PFSK-1 (cell line): ENCODE measurements at regions not wholly inside any gene's neighbourhood (a gene's known extent, or its start where the extent isn't known, plus 50 kb on each side); places are given as distances from the start of the nearest gene placed in this dataset.

Experiments used
- POLR2AphosphoS5 ChIP-seq: IDR thresholded peaks from 2 replicates; pipeline ENCODE4 v1.6.1; 2012; ENCODE audit warnings: low read depth, mild to moderate bottlenecking, control low read depth, low read length, moderate library complexity
- SIN3A ChIP-seq: IDR thresholded peaks from 2 replicates; pipeline ENCODE4 v1.6.1; 2012; ENCODE audit warnings: mild to moderate bottlenecking, low read length, moderate library complexity, borderline replicate concordance; ENCODE audit not compliant: insufficient read depth
- TAF1 ChIP-seq: IDR thresholded peaks from 2 replicates; pipeline ENCODE4 v1.6.1; 2012; ENCODE audit warnings: low read length, control low read depth, borderline replicate concordance; ENCODE audit not compliant: insufficient read depth

DNA sequence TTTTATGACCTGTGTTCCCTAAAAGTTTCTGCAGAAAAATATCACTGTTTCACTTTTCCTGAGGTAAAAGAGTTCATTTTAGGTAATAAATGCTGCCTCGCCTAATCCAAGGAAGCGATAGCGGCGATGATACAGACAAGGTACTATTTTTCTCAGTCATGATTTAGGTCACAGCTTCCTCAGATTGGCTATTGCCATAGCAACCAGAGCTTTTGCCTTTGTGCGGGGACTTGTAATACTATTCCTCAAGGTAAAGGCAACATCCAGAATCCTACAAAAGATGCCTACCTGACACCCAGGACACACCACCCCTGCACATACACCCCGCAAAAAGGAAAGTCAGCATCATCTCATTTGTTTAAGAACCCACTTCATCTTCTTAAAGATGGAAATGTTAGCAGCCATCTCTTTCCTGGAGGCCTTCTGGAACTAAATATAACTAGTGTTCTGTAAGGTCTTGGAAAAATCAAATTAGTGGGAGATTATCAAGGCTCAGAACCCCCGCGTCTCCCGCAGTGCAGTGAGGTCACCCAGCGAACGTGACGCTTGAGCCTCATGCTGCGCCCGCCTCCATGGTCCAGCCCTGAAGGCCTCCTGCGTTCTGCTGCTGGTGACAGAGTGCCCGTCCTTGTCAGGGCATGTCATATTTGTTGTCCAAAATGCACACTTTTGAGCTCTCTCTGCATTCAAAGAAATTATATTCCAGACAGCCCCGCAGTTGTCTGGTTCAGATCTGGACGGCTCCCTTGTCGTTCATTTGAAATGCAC is 402.0 kb upstream of the RNF32 start:
- no peak for TF ChIP-seq TAF1
- TF ChIP-seq SIN3A = no peak
- TF ChIP-seq POLR2AphosphoS5 = no peak
